Right atrium auricular region (tissue), 2 donors: ENCODE measurements at regions not wholly inside any gene's neighbourhood (a gene's known extent, or its start where the extent isn't known, plus 50 kb on each side); places are given as distances from the start of the nearest gene placed in this dataset.
A peak's percentile ranks its signal among the peaks of the same experiment; 100 is the strongest.

Source experiments
- DNase-seq: peaks from one replicate; pipeline ENCODE4 v3.0.0-alpha.2; 2019; ENCODE audit warnings: low spot score
- H3K27ac ChIP-seq, 2 donors: fragments of 200-600 bp; sonication (generic); 1 replicate in 1 of 2; 2 replicates in 1 of 2; pipeline ENCODE4 v1.5.1; 2016 to 2019
- H3K27me3 ChIP-seq, 2 donors: fragments of 200-600 bp; sonication (generic); one replicate each; pipeline versions ENCODE4 v1.5.1 to v1.6.0; 2017 to 2019
- H3K36me3 ChIP-seq: fragments of 200-600 bp; sonication (generic); one replicate; pipeline ENCODE4 v1.5.1; 2016
- H3K4me1 ChIP-seq, 2 donors: fragments of 200-600 bp; sonication (generic); one replicate each; pipeline versions ENCODE4 v1.5.1 to v1.6.0; 2017 to 2019
- H3K4me3 ChIP-seq, 2 donors: fragments of 200-600 bp; sonication (generic); 1 replicate in 1 of 2; 2 replicates in 1 of 2; pipeline ENCODE4 v1.5.1; 2017 to 2019; ENCODE audit warnings: mild to moderate bottlenecking in 1 of 2, moderate library complexity in 1 of 2
- H3K9me3 ChIP-seq, 2 donors: fragments of 200-600 bp; sonication (generic); one replicate each; pipeline ENCODE4 v1.5.1; 2019
- TF ChIP-seq, protein P1 (sequence below), 2 donors: fragments of 200-600 bp; sonication (generic); IDR thresholded peaks; one replicate each; pipeline ENCODE4 v1.5.1; 2019; ENCODE audit warnings: antibody characterized with exemption in 2 of 2

GRCh38 chr9:14031810-14032209 is 282.1 kb downstream of the NFIB start:
- Histone ChIP-seq H3K9me3 (no peaks in the 10 kb centered on the region), H3K4me3 (no peak overlapping the region), H3K4me1 (peaks cover 0 to 38% of the 10 kb centered on the region in 2 donors), H3K27me3 (no peaks in the 10 kb centered on the region), H3K36me3 (no peaks in the 10 kb centered on the region), H3K27ac (peak overlapping the region; percentile 74 to 91)
- DNase-seq, result no peak
- TF ChIP-seq, protein P1, sequence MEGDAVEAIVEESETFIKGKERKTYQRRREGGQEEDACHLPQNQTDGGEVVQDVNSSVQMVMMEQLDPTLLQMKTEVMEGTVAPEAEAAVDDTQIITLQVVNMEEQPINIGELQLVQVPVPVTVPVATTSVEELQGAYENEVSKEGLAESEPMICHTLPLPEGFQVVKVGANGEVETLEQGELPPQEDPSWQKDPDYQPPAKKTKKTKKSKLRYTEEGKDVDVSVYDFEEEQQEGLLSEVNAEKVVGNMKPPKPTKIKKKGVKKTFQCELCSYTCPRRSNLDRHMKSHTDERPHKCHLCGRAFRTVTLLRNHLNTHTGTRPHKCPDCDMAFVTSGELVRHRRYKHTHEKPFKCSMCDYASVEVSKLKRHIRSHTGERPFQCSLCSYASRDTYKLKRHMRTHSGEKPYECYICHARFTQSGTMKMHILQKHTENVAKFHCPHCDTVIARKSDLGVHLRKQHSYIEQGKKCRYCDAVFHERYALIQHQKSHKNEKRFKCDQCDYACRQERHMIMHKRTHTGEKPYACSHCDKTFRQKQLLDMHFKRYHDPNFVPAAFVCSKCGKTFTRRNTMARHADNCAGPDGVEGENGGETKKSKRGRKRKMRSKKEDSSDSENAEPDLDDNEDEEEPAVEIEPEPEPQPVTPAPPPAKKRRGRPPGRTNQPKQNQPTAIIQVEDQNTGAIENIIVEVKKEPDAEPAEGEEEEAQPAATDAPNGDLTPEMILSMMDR (IDR thresholded peaks at IDR 0.05), result no peak

DNA sequence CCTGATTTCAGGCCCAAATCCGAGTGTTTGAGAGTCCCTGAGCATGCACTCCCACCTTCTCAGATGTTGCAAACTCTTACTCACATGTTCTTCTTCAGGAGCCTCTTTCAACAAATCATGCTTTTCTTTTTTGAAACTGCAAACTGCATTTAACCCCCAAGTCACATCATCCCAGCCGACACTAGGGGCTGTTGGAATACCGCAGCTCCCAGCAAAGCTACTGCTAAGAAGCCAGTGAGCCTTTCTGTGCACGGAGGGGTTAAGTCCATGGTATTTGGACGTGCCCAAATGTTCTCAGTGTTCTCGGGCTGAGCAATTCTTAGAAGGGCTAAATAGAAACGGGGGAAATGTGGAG is 282.9 kb downstream of the NFIB start:
- TF ChIP-seq, protein P1 (IDR thresholded peaks at IDR 0.05), result peak in 1 of 2 donors; percentile 15
- peak overlapping the region; percentile 5 to 25 for H3K4me3 ChIP-seq
- H3K27me3 ChIP-seq, result no peaks in the 10 kb centered on the region
- no peaks in the 10 kb centered on the region for H3K9me3 ChIP-seq
- no peak for DNase-seq
- no peaks in the 10 kb centered on the region for H3K36me3 ChIP-seq
- peaks cover 0 to 45% of the 10 kb centered on the region in 2 donors for H3K4me1 ChIP-seq
- H3K27ac ChIP-seq, result peak overlapping the region; percentile 74 to 91

DNA sequence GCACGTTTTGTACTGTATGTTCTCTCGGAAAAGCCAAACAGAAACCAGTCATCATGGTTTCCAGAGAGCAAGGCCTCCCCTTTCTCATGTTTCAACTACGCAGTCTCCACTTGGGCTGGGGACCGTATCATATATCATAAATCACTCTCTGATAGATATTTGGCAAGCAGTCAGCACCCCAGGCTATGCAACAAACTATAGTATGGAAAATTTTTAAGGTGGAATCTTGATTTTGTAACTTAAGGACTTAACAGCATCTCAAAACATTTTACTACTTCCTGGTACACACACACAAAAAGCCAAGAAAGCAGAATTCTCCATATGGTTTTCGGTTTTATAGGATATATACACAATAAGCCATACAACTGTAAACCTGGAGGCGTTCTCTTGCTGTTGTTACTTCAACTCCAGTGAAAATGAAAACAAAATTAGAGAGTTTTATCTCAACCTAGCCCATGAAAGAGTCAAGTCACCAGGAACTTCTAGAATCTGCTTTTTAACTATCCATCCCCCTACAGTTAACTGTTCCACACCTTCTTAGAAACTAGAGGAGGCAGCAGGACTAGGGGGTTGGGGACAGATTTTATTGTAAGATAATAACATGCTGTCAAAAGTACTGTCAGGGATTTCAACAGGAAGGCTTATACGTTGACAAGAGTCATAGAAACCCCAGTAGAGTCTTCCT is 283.4 kb downstream of the NFIB start:
- no peaks in the 10 kb centered on the region for H3K36me3 ChIP-seq
- peaks cover 0 to 45% of the 10 kb centered on the region in 2 donors for H3K4me1 ChIP-seq
- no peak for DNase-seq
- peak overlapping the region; percentile 5 to 25 for H3K4me3 ChIP-seq
- H3K9me3 ChIP-seq, result no peaks in the 10 kb centered on the region
- H3K27me3 ChIP-seq, result no peaks in the 10 kb centered on the region
- peak overlapping the region; percentile 74 to 91 for H3K27ac ChIP-seq
- TF ChIP-seq, protein P1 (IDR thresholded peaks at IDR 0.05), result no peak

- TF ChIP-seq, protein P1 (IDR thresholded peaks at IDR 0.05), result no peak
- H3K4me1 ChIP-seq, result peaks cover 0 to 45% of the 10 kb centered on the region in 2 donors
Measured at GRCh38 chr9:14029806-14030374, 284.1 kb downstream of the NFIB start.

DNA sequence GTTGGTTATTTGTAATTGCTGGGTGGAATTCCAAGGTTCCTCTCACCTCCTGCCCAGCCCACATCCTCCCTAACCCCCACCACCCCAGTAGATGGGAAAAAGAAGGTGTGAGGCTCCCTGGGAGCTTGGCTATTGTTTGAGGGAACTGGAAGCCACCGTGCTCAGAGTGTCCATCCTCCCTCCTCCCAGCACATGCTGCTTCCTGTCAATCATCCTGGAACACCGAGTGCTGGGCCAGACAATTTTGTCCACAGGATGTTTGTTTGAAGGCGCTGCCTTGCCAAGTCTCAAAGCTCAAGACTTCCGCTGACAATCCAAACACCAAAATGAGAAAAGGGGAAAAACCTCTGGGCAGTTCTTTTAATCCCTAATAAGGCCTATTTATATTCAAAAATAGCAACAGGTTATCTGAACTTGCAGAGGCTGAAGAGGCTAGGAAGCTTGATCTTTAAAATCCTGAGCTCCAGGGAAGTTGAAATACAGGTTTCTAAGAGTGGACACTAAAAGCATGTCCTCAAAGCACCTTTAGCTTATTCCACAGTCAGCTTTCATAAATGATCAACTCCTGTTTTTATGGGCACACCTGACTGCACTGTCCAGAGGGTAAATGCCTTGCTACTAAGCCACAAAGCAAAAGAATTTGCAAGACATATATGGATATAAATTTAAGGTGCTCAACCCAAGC is 286.7 kb downstream of the NFIB start:
- Histone ChIP-seq H3K27ac (peak overlapping the region; percentile 77 to 91), H3K27me3 (no peaks in the 10 kb centered on the region), H3K4me3 (no peak overlapping the region), H3K4me1 (peaks cover 0 to 50% of the 10 kb centered on the region in 2 donors), H3K9me3 (no peaks in the 10 kb centered on the region), H3K36me3 (no peaks in the 10 kb centered on the region)
- TF ChIP-seq, protein P1 (IDR thresholded peaks at IDR 0.05), result no peak
- peak; percentile 76 for DNase-seq

More at GRCh38 chr9:14029806-14030374, 284.1 kb downstream of the NFIB start:
- Histone ChIP-seq H3K27ac (peak overlapping the region; percentile 74 to 91), H3K27me3 (no peaks in the 10 kb centered on the region), H3K4me3 (peak overlapping the region; percentile 5 to 25), H3K36me3 (no peaks in the 10 kb centered on the region), H3K9me3 (no peaks in the 10 kb centered on the region)
- DNase-seq, result no peak
